ENCODE measurements at regions not wholly inside any gene's neighbourhood (a gene's known extent, or its start where the extent isn't known, plus 50 kb on each side); places are given as distances from the start of the nearest gene placed in this dataset.

DNA sequence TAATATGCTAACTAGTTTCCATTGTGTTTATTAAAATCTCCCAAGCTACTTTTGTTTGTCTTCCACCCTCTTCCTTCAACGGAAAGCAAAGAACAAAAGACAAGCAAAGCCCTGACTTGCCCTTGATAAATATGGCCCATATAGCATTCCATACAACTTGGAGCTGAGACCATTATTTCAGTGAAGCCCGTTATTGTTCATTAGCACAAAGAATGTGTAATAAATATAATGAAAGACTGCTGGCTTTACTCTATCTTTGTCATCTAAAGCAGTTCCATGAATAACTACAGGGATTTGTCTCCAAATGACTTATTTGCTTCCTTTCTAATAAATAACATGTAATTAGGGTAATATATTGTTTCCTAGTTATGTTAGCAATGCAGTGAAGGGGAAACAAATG lies 270.7 kb upstream of the TLE4 start:
- Histone ChIP-seq H3K4me3 (no peak overlapping the region), H3K27me3 (peaks cover 0 to 3% of the 10 kb centered on the region in 2 donors), H3K4me1 (no peaks in the 10 kb centered on the region), H3K9me3 (no peaks in the 10 kb centered on the region), H3K36me3 (no peaks in the 10 kb centered on the region), H3K27ac (no peak overlapping the region)
- intact Hi-C loops (cut with DNase I; ENCODE audit: low total_unique reads) = no loop called here
- DNase-seq = no peak
- TF ChIP-seq, protein P1, sequence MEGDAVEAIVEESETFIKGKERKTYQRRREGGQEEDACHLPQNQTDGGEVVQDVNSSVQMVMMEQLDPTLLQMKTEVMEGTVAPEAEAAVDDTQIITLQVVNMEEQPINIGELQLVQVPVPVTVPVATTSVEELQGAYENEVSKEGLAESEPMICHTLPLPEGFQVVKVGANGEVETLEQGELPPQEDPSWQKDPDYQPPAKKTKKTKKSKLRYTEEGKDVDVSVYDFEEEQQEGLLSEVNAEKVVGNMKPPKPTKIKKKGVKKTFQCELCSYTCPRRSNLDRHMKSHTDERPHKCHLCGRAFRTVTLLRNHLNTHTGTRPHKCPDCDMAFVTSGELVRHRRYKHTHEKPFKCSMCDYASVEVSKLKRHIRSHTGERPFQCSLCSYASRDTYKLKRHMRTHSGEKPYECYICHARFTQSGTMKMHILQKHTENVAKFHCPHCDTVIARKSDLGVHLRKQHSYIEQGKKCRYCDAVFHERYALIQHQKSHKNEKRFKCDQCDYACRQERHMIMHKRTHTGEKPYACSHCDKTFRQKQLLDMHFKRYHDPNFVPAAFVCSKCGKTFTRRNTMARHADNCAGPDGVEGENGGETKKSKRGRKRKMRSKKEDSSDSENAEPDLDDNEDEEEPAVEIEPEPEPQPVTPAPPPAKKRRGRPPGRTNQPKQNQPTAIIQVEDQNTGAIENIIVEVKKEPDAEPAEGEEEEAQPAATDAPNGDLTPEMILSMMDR (IDR thresholded peaks at IDR 0.05) = no peak

DNA sequence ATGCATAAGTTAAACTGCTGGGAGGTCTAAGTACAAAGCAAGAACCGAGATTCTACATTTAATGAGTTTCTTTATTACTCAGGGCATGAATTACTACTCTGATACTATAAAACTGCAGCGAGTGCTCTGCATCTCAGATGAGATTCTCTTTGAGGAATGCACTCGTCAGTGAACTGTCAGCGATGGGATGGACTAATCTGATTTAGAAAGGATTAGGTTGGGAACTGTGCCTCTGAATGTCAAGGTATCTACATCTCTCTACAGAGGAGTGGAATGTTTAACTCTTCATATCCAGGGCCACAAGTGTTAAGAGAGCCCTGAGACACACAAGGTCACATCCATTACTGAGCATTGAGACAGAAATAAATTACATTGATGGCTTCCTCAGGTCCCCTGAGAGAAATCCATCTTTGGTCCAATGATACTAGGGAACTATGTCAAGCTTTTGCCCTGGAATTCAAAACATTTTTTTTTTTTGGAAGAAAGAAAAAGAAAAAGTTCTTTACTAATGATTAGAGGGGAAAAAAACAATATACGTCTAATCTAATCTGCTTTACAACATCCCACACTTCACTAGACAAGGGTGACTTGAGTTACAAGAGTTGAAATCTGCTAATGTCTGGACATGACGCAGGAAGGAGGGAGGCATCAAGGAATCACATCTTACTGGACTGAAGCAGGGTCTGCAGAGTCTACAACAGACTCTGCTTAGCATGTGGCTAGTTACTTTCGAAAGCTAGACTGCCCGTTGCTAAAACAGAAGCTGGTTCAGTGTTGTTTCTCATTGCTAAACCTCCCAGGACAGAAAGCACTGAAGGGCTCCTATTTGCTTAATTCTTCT lies 270.0 kb upstream of the TLE4 start:
- no peak for DNase-seq
- Histone ChIP-seq H3K36me3 (no peaks in the 10 kb centered on the region), H3K27me3 (peaks cover 0 to 3% of the 10 kb centered on the region in 2 donors), H3K4me1 (no peaks in the 10 kb centered on the region), H3K9me3 (no peaks in the 10 kb centered on the region), H3K27ac (no peak overlapping the region), H3K4me3 (no peak overlapping the region)
- TF ChIP-seq, protein P1 (IDR thresholded peaks at IDR 0.05) = no peak
- intact Hi-C loops (cut with DNase I; ENCODE audit: low total_unique reads) = no loop called here

DNA sequence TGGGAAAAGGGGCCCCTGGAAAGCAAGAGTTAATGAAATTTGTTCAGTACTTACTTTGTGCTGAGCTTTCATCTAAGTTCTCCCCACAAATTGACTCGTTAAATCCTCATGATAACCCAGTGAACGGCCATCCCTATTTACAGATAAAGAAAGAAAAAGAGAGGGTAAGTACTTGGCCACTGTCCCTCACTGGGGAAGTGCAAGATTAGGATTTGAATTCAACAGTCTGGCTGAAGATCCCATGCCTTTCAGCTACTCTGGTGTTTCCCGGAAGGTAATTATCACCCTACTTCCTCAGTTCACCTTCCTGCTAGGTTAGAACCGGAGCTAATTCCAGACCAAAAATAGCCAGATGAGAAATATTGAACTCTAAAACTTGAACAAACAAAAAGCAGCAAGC lies 269.2 kb upstream of the TLE4 start:
- Histone ChIP-seq H3K4me1 (no peaks in the 10 kb centered on the region), H3K9me3 (no peaks in the 10 kb centered on the region), H3K27ac (no peak overlapping the region), H3K4me3 (no peak overlapping the region), H3K27me3 (peaks cover 0 to 3% of the 10 kb centered on the region in 2 donors), H3K36me3 (no peaks in the 10 kb centered on the region)
- intact Hi-C loops (cut with DNase I; ENCODE audit: low total_unique reads) = no loop called here
- TF ChIP-seq, protein P1 (IDR thresholded peaks at IDR 0.05) = no peak
- no peak for DNase-seq

DNA sequence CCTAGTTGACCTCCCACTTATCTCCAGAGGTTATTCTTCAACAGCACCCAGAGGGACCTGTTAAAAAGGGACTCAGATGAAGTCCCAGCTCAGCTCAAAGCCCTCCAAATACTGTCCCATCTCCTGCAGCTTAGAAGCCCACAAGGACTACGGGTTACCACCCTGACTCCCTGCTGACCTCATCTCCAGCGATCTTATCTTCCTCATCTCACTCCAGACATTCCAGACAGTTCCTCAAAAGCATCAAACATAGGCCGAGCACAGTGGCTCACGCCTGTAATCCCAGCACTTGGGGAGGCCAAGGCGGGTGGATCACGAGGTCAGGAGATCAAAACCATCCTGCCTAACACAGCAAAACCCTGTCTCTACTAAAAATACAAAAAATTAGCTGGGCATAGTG lies 263.8 kb upstream of the TLE4 start:
- Histone ChIP-seq H3K4me1 (no peaks in the 10 kb centered on the region), H3K27ac (no peak overlapping the region), H3K4me3 (no peak overlapping the region), H3K9me3 (no peaks in the 10 kb centered on the region), H3K27me3 (no peaks in the 10 kb centered on the region), H3K36me3 (no peaks in the 10 kb centered on the region)
- TF ChIP-seq, protein P1 (IDR thresholded peaks at IDR 0.05) = no peak
- intact Hi-C loops (cut with DNase I; ENCODE audit: low total_unique reads) = no loop called here
- DNase-seq = no peak

DNA sequence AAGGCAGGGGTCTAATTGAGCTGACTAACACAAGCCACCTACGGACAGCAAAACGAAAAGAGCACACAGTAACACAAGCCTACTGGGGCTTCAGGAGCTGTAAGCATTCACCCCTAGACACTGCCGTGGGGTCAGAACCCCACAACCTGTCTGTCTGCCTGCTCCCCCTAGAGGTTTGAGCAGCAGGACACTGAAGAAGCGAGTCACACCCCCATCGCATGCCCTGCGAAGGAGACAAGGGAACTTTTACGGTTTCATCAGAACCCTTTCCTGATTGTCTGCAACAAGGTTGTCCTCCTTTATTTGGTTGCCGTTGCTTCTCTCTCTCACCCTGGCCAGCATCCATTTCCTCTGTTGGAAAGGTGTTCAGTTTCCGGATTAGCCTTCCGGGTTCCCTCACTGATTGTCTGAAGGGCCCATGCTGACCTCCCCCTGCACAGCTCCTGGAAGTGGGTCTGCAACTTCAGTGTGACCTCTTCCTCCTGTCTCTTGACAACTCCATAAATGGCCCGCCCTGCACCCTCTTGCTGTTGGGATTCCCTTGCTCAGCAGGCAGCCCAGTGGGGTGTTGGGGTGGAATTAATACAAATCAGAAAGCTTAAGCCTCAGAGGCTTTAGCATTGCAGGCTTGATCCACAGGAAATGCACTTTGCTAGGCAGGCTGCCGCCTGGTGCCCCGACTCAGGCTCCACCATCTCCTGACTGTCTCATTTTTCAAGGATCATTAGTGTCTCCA lies 258.9 kb upstream of the TLE4 start:
- Histone ChIP-seq H3K27ac (no peak overlapping the region), H3K9me3 (no peaks in the 10 kb centered on the region), H3K36me3 (no peaks in the 10 kb centered on the region), H3K4me1 (no peaks in the 10 kb centered on the region), H3K27me3 (no peaks in the 10 kb centered on the region), H3K4me3 (no peak overlapping the region)
- intact Hi-C loops (cut with DNase I; ENCODE audit: low total_unique reads) = no loop called here
- TF ChIP-seq, protein P1 (IDR thresholded peaks at IDR 0.05) = no peak
- DNase-seq = no peak
